PC-9 (cell line): ENCODE measurements at regions not wholly inside any gene's neighbourhood (a gene's known extent, or its start where the extent isn't known, plus 50 kb on each side); places are given as distances from the start of the nearest gene placed in this dataset.

Experiments
- BruUV-seq: library from RNA; stranded (reverse); fragments of 400-500 nt; replicated peaks from 2 replicates; lab custom pipeline; 2021; lab: Mats Ljungman, UMichigan
- CTCF ChIA-PET: fragments of 300-600 bp; sonication (Branson Sonifier 250); formaldehyde crosslinking; loops from one replicate; lab custom pipeline; 2022; ENCODE audit warnings: antibody characterized with exemption; lab: Charles Lee
- POLR2A ChIA-PET: fragments of 300-600 bp; sonication (Branson Sonifier 250); formaldehyde crosslinking; loops from one replicate; lab custom pipeline; 2022; ENCODE audit warnings: antibody characterized with exemption; ENCODE audit not compliant: unreplicated experiment; lab: Charles Lee
- DNase-seq, 2 experiments: peaks; one replicate each; pipeline versions ENCODE4 v3.0.0 to v3.0.0-alpha.2; 2015 to 2022; ENCODE audit warnings: mixed read lengths in 1 of 2
- H2AFZ ChIP-seq: fragments of 200-600 bp; sonication (generic); 2 replicates; pipeline ENCODE4 v1.8.1; 2017; ENCODE audit warnings: antibody characterized with exemption
- H3F3A ChIP-seq: fragments of 200-600 bp; sonication (generic); 2 replicates; pipeline ENCODE4 v1.8.1; 2017; ENCODE audit warnings: antibody characterized with exemption, mild to moderate bottlenecking, low read depth; ENCODE audit not compliant: insufficient read depth
- H3K27ac ChIP-seq: fragments of 200-600 bp; sonication (generic); 2 replicates; pipeline ENCODE4 v1.6.1; 2016; ENCODE audit warnings: mixed run types
- H3K27me3 ChIP-seq: fragments of 200-600 bp; sonication (generic); 2 replicates; pipeline ENCODE4 v1.6.1; 2016; ENCODE audit warnings: low read depth, mixed run types; ENCODE audit not compliant: insufficient read depth
- H3K36me3 ChIP-seq: fragments of 200-600 bp; sonication (generic); 2 replicates; pipeline ENCODE4 v1.6.1; 2016; ENCODE audit warnings: low read depth, mixed run types
- H3K4me1 ChIP-seq: fragments of 200-600 bp; sonication (generic); replicated peaks from 2 replicates; pipeline ENCODE4 v1.6.1; 2016; ENCODE audit warnings: mixed run types; ENCODE audit not compliant: insufficient read depth
- H3K4me2 ChIP-seq: fragments of 200-600 bp; sonication (generic); 2 replicates; pipeline ENCODE4 v1.6.1; 2017; ENCODE audit warnings: mixed run types
- H3K4me3 ChIP-seq: fragments of 200-600 bp; sonication (generic); 2 replicates; pipeline ENCODE4 v1.6.1; 2016; ENCODE audit warnings: mixed run types
- H3K79me2 ChIP-seq: fragments of 200-600 bp; sonication (generic); 2 replicates; pipeline ENCODE4 v1.6.1; 2017; ENCODE audit warnings: low read depth, mixed run types
- H3K9me2 ChIP-seq: fragments of 200-600 bp; sonication (generic); 2 replicates; pipeline ENCODE4 v1.8.1; 2017; ENCODE audit warnings: mild to moderate bottlenecking; ENCODE audit not compliant: insufficient read depth
- H3K9me3 ChIP-seq: fragments of 200-600 bp; sonication (generic); 2 replicates; pipeline ENCODE4 v1.8.1; 2016; ENCODE audit warnings: low read depth; ENCODE audit not compliant: insufficient read depth
- H4K20me1 ChIP-seq: fragments of 200-600 bp; sonication (generic); 2 replicates; pipeline ENCODE4 v1.8.1; 2017; ENCODE audit not compliant: insufficient read depth
- CTCF ChIP-seq: fragments of 200-600 bp; sonication (generic); conservative IDR thresholded peaks from 2 replicates; pipeline ENCODE4 v1.6.1; 2017; ENCODE audit warnings: mixed run types, antibody characterized with exemption, mild to moderate bottlenecking, moderate library complexity
- EZH2 ChIP-seq: fragments of 200-600 bp; sonication (generic); IDR thresholded peaks from 2 replicates; pipeline ENCODE4 v1.8.0; 2017; ENCODE audit warnings: antibody characterized with exemption, low read depth
- intact Hi-C: fragments of 100-400 bp; cut with micrococcal nuclease; formaldehyde crosslinking; loops from one replicate; pipeline ENCODE4 v1.10.0; 2022; ENCODE audit not compliant: unreplicated experiment

GRCh38 chr5:165919196-165919595 lies 2372.2 kb upstream of the WWC1 start:
- ChIA-PET CTCF (no interaction called here), POLR2A (no interaction called here)
- Histone ChIP-seq H3K79me2 (no peaks in the 10 kb centered on the region), H3K36me3 (no peaks in the 10 kb centered on the region), H4K20me1 (0 out of 2 replicates have a peak, but pooled peaks cover 3% of the 10 kb centered on the region), H3K9me2 (no peaks in the 10 kb centered on the region), H3K27ac (no peak overlapping the region), H3K4me1 (no peaks in the 10 kb centered on the region), H3K4me3 (no peak overlapping the region), H3K27me3 (no peaks in the 10 kb centered on the region), H3K9me3 (no peaks in the 10 kb centered on the region), H2AFZ (no peak overlapping the region), H3F3A (no peaks in the 10 kb centered on the region), H3K4me2 (no peak overlapping the region)
- intact Hi-C loops = no loop called here
- DNase-seq = no peak
- no TSS peak for BruUV-seq
- no peak for TF ChIP-seq CTCF
- no peak for TF ChIP-seq EZH2

GRCh38 chr5:165920655-165921054 lies 2370.8 kb upstream of the WWC1 start:
- BruUV-seq = no TSS peak
- no peak for DNase-seq
- Histone ChIP-seq H3F3A (no peaks in the 10 kb centered on the region), H3K36me3 (no peaks in the 10 kb centered on the region), H3K27ac (no peak overlapping the region), H3K4me2 (no peak overlapping the region), H4K20me1 (0 out of 2 replicates have a peak, but pooled peaks cover 3% of the 10 kb centered on the region), H3K9me3 (no peaks in the 10 kb centered on the region), H3K79me2 (no peaks in the 10 kb centered on the region), H2AFZ (no peak overlapping the region), H3K9me2 (no peaks in the 10 kb centered on the region), H3K4me3 (no peak overlapping the region), H3K27me3 (no peaks in the 10 kb centered on the region), H3K4me1 (no peaks in the 10 kb centered on the region)
- TF ChIP-seq EZH2 (no peak), CTCF (no peak)
- POLR2A ChIA-PET = no interaction called here
- CTCF ChIA-PET = no interaction called here
- intact Hi-C loops = no loop called here

GRCh38 chr5:165928971-165929370 lies 2362.5 kb upstream of the WWC1 start:
- Histone ChIP-seq H3K4me3 (no peak overlapping the region), H2AFZ (no peak overlapping the region), H3K4me2 (no peak overlapping the region), H3K9me2 (no peaks in the 10 kb centered on the region), H4K20me1 (no peaks in the 10 kb centered on the region), H3K79me2 (no peaks in the 10 kb centered on the region), H3K27me3 (no peaks in the 10 kb centered on the region), H3K36me3 (no peaks in the 10 kb centered on the region), H3K27ac (no peak overlapping the region), H3K9me3 (no peaks in the 10 kb centered on the region), H3F3A (no peaks in the 10 kb centered on the region), H3K4me1 (no peaks in the 10 kb centered on the region)
- BruUV-seq = no TSS peak
- POLR2A ChIA-PET = no interaction called here
- CTCF ChIA-PET = no interaction called here
- no peak for DNase-seq
- no peak for TF ChIP-seq EZH2
- no peak for TF ChIP-seq CTCF
- intact Hi-C loops = no loop called here
